ENCODE measurements at regions not wholly inside any gene's neighbourhood (a gene's known extent, or its start where the extent isn't known, plus 50 kb on each side); places are given as distances from the start of the nearest gene placed in this dataset.

GRCh38 chr5:67341478-67341877 is 144.9 kb upstream of the CD180 start:
- TF ChIP-seq POLR2A (IDR thresholded peaks at IDR 0.05; ENCODE audit: low read depth, low read length) (no peak), POLR2AphosphoS5 (IDR thresholded peaks at IDR 0.05; ENCODE audit: low read depth, low read length) (no peak), TAF1 (IDR thresholded peaks at IDR 0.05; ENCODE audit: low read depth, low read length) (no peak), SPI1 (IDR thresholded peaks at IDR 0.05; ENCODE audit: low read depth, low read length) (no peak), POU2F2 (IDR thresholded peaks at IDR 0.05; ENCODE audit: low read depth, low read length) (no peak)
